WERI-Rb-1 (cell line): ENCODE measurements at regions not wholly inside any gene's neighbourhood (a gene's known extent, or its start where the extent isn't known, plus 50 kb on each side); places are given as distances from the start of the nearest gene placed in this dataset.

Experiments
- DNase-seq: peaks from one replicate; pipeline ENCODE4 v3.0.0-alpha.2; 2020
- H3K27ac ChIP-seq: fragments of 250-450 bp; sonication (Bioruptor Pico); 2 replicates; pipeline ENCODE4 v1.5.1; 2020; ENCODE audit warnings: mild to moderate bottlenecking, moderate library complexity
- H3K27me3 ChIP-seq: fragments of 250-450 bp; sonication (Bioruptor Pico); 2 replicates; pipeline ENCODE4 v1.5.1; 2021; ENCODE audit warnings: mild to moderate bottlenecking, low read depth, moderate library complexity; ENCODE audit not compliant: insufficient read depth, severe bottlenecking
- H3K36me3 ChIP-seq: fragments of 250-450 bp; sonication (Bioruptor Pico); 2 replicates; pipeline ENCODE4 v1.5.1; 2020; ENCODE audit warnings: mild to moderate bottlenecking, moderate library complexity
- H3K4me3 ChIP-seq: 2 replicates; pipeline ENCODE4 v1.5.1; 2011; ENCODE audit warnings: low read depth, mild to moderate bottlenecking, control low read depth, low read length
- H3K9me3 ChIP-seq: fragments of 250-450 bp; sonication (Bioruptor Pico); 2 replicates; pipeline ENCODE4 v1.5.1; 2021; ENCODE audit warnings: mild to moderate bottlenecking, moderate library complexity; ENCODE audit not compliant: severe bottlenecking
- TF ChIP-seq, protein P1 (sequence below): IDR thresholded peaks from 2 replicates; pipeline ENCODE4 v1.5.1; 2011; ENCODE audit warnings: low read depth, mild to moderate bottlenecking, control low read depth, inconsistent platforms, low read length

DNA sequence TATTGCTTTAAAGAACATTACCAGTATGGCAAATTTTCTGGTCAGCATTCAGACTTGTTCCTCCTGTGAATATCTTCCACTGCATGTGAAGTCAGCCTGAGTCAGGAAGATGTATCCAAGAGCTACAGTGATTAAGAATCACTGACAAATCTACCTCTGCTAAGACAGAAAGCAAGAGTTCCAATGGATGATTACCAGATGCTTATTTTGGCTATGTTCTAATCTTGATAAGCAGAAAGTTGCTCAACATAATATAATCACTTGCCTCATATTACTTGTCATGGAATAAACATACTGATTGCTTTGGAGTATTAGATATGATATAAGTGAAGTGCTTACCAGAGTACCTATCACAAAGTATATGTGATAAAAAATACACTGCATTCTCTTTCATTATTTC lies 738.1 kb downstream of the ADGRL2 start:
- Histone ChIP-seq H3K27ac (no peak overlapping the region), H3K27me3 (no peaks in the 10 kb centered on the region), H3K9me3 (no peaks in the 10 kb centered on the region), H3K4me3 (no peak overlapping the region), H3K36me3 (no peaks in the 10 kb centered on the region)
- DNase-seq: no peak
- TF ChIP-seq, protein P1, sequence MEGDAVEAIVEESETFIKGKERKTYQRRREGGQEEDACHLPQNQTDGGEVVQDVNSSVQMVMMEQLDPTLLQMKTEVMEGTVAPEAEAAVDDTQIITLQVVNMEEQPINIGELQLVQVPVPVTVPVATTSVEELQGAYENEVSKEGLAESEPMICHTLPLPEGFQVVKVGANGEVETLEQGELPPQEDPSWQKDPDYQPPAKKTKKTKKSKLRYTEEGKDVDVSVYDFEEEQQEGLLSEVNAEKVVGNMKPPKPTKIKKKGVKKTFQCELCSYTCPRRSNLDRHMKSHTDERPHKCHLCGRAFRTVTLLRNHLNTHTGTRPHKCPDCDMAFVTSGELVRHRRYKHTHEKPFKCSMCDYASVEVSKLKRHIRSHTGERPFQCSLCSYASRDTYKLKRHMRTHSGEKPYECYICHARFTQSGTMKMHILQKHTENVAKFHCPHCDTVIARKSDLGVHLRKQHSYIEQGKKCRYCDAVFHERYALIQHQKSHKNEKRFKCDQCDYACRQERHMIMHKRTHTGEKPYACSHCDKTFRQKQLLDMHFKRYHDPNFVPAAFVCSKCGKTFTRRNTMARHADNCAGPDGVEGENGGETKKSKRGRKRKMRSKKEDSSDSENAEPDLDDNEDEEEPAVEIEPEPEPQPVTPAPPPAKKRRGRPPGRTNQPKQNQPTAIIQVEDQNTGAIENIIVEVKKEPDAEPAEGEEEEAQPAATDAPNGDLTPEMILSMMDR: no peak

DNA sequence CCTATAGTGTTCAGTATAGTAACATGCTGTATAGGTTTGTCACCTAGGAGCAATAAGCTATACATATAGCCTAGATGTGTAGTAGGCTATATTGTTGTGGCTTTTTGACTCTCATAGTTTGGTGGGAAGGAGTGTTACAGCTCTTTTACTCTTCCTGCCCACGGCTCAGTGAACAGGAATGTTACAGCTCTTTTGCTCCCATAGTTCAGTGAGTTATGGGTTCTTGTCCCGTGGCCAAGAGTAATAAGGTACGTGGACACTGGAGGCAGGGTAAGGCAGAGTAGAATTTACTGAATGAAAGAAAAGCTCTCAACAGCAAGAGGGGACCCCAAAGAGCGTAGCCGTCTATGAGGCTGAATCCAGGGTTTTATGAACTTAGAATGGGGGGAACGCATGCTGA lies 734.3 kb downstream of the ADGRL2 start:
- Histone ChIP-seq H3K27me3 (no peaks in the 10 kb centered on the region), H3K4me3 (no peak overlapping the region), H3K36me3 (no peaks in the 10 kb centered on the region), H3K9me3 (no peaks in the 10 kb centered on the region), H3K27ac (no peak overlapping the region)
- DNase-seq: no peak
- TF ChIP-seq, protein P1: no peak

DNA sequence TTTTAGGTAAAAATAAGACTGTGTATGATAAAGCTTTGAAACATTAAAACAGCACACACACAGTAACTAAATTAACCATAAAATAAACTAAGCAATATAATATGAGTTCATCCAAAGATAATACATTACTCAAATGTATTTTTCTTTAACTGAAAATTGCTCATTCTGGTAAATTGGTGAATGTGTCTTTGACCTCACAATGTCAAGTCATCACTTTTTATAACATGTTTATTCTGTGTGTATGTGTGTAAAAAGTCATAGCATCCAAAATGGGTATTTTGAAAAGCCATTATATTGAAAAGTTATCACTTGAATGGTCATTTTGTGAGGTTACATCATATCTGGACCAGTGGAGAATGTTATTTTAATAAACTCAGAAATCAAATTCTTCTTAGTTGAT lies 724.6 kb downstream of the ADGRL2 start:
- Histone ChIP-seq H3K27ac (no peak overlapping the region), H3K27me3 (no peaks in the 10 kb centered on the region), H3K4me3 (no peak overlapping the region), H3K9me3 (no peaks in the 10 kb centered on the region), H3K36me3 (no peaks in the 10 kb centered on the region)
- DNase-seq: no peak
- TF ChIP-seq, protein P1: no peak

DNA sequence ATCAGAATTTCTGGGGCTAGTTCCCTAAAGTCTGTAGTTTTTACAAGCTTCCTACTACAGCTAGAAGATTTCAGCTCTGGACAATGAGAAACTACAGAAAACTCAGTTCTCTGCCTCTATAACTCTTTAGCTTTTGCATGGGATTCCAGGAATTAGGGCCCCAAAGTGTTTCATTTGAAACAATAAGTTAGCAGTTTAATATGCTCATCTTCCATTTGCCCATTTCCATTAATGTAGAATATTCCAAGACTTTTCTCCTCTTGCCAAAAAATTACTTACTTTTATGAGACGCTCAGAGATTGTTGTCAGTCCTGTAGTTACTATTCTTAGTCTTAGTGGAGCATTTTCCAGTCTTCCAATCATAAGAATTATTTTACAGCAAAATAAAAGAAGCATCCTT lies 719.9 kb downstream of the ADGRL2 start:
- no peaks in the 10 kb centered on the region for H3K27me3 ChIP-seq
- no peaks in the 10 kb centered on the region for H3K36me3 ChIP-seq
- no peak for DNase-seq
- H3K27ac ChIP-seq: no peak overlapping the region
- H3K9me3 ChIP-seq: no peaks in the 10 kb centered on the region
- no peak overlapping the region for H3K4me3 ChIP-seq
- TF ChIP-seq, protein P1: no peak

DNA sequence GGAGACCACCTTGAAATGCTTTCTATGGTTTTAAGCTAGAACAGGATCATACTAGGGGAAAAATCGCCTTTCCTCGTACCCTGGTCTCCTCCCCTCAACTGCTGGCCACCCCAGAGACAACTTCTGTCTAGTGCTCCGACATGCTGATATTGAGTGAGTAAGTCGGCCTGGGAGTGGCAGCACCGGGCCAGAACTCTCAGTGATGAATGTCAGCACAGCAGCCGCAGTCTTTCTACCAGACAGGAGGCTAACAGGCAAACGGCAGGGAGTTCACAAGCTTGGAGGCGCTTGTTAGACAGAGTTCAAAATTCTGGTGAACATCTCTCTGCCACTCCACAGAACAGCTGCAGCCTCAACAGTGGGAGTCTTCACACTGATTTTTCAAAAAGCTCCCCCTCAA lies 716.9 kb downstream of the ADGRL2 start:
- peak; percentile 19 for DNase-seq
- TF ChIP-seq, protein P1: no peak

DNA sequence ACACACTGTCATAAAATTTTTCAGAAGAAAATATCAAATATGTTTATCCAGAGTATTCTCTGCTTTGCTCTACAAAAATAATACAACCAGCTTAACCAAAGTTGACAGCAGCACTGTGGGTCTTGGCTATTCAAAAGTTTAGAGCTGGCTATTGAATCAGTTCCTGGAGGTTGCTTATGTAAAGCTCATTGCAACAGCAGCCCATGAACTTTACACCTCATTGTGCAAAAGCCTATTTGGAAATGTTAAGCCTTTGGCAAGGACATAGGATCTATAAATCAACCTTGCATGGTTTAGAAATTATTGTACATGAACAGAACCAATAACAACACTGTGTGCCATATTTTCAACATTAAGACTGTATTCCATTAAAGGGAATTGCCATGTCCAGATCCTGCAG lies 714.9 kb downstream of the ADGRL2 start:
- no peak overlapping the region for H3K4me3 ChIP-seq
- DNase-seq: no peak
- TF ChIP-seq, protein P1: no peak
- no peaks in the 10 kb centered on the region for H3K36me3 ChIP-seq
- no peaks in the 10 kb centered on the region for H3K9me3 ChIP-seq
- no peak overlapping the region for H3K27ac ChIP-seq
- H3K27me3 ChIP-seq: no peaks in the 10 kb centered on the region

More for the DNA sequence above, 716.9 kb downstream of the ADGRL2 start:
- no peaks in the 10 kb centered on the region for H3K27me3 ChIP-seq
- no peak overlapping the region for H3K4me3 ChIP-seq
- no peaks in the 10 kb centered on the region for H3K9me3 ChIP-seq
- no peak overlapping the region for H3K27ac ChIP-seq
- H3K36me3 ChIP-seq: no peaks in the 10 kb centered on the region
